ENCODE measurements at regions not wholly inside any gene's neighbourhood (a gene's known extent, or its start where the extent isn't known, plus 50 kb on each side); places are given as distances from the start of the nearest gene placed in this dataset.

DNA sequence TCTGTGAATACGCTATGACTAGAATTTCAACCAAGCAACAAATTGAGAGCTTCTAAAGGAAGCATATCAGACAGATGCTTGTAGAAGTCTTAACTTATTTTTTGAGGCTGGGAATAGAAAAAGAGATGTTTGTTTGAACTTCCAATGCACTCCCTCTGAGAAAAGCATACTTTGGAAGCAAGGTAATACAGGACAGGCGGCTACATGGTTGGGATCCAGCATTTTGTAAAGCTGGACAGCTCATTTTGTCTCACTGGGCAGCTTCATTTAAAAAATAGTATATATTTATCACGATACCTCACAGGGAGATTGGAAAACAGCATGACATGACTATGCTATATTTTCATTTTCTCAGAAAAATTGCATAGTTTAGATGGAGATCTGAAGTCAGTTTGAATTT is 821.3 kb upstream of the API5 start:
- Histone ChIP-seq H3K9me3 (replicated peaks; ENCODE audit: insufficient read depth, low read length) (no peaks in the 10 kb centered on the region), H3K9me2 (replicated peaks; ENCODE audit: insufficient read depth, low read length) (no peaks in the 10 kb centered on the region), H3F3A (ENCODE audit: insufficient read depth, low read length) (no peaks in the 10 kb centered on the region), H3K4me3 (ENCODE audit: low read length) (no peak overlapping the region), H3K4me2 (ENCODE audit: low read depth, low read length) (no peak overlapping the region), H3K27ac (ENCODE audit: low read length) (no peak overlapping the region), H4K20me1 (ENCODE audit: insufficient read depth, low read length) (no peaks in the 10 kb centered on the region), H3K4me1 (ENCODE audit: low read length) (no peaks in the 10 kb centered on the region), H3K9ac (ENCODE audit: low read length) (no peak overlapping the region), H3K27me3 (replicated peaks; ENCODE audit: insufficient read depth, low read length) (no peaks in the 10 kb centered on the region), H2AFZ (ENCODE audit: low read length) (no peak overlapping the region), H3K36me3 (replicated peaks; ENCODE audit: insufficient read depth, low read length) (no peaks in the 10 kb centered on the region), H3K79me2 (ENCODE audit: low read length) (no peaks in the 10 kb centered on the region)
- TF ChIP-seq, protein P1, sequence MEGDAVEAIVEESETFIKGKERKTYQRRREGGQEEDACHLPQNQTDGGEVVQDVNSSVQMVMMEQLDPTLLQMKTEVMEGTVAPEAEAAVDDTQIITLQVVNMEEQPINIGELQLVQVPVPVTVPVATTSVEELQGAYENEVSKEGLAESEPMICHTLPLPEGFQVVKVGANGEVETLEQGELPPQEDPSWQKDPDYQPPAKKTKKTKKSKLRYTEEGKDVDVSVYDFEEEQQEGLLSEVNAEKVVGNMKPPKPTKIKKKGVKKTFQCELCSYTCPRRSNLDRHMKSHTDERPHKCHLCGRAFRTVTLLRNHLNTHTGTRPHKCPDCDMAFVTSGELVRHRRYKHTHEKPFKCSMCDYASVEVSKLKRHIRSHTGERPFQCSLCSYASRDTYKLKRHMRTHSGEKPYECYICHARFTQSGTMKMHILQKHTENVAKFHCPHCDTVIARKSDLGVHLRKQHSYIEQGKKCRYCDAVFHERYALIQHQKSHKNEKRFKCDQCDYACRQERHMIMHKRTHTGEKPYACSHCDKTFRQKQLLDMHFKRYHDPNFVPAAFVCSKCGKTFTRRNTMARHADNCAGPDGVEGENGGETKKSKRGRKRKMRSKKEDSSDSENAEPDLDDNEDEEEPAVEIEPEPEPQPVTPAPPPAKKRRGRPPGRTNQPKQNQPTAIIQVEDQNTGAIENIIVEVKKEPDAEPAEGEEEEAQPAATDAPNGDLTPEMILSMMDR (IDR thresholded peaks at IDR 0.05; ENCODE audit: low read length), result no peak
- TF ChIP-seq EZH2 (optimal IDR thresholded peaks at IDR 0.05; ENCODE audit: low read depth, low read length) (no peak), EZH2phosphoT487 (IDR thresholded peaks at IDR 0.05; ENCODE audit: low read length) (no peak)
- no peak for DNase-seq

GRCh38 chr11:42494459-42494858 is 817.3 kb upstream of the API5 start:
- no peak for DNase-seq
- TF ChIP-seq EZH2 (optimal IDR thresholded peaks at IDR 0.05; ENCODE audit: low read depth, low read length) (no peak), EZH2phosphoT487 (IDR thresholded peaks at IDR 0.05; ENCODE audit: low read length) (no peak)
- TF ChIP-seq, protein P1 (IDR thresholded peaks at IDR 0.05; ENCODE audit: low read length), result no peak
- Histone ChIP-seq H3K9ac (ENCODE audit: low read length) (no peak overlapping the region), H3K9me2 (replicated peaks; ENCODE audit: insufficient read depth, low read length) (no peaks in the 10 kb centered on the region), H3K27me3 (replicated peaks; ENCODE audit: insufficient read depth, low read length) (no peaks in the 10 kb centered on the region), H3F3A (ENCODE audit: insufficient read depth, low read length) (no peaks in the 10 kb centered on the region), H4K20me1 (ENCODE audit: insufficient read depth, low read length) (no peaks in the 10 kb centered on the region), H3K4me3 (ENCODE audit: low read length) (no peak overlapping the region), H3K36me3 (replicated peaks; ENCODE audit: insufficient read depth, low read length) (no peaks in the 10 kb centered on the region), H3K4me1 (ENCODE audit: low read length) (no peaks in the 10 kb centered on the region), H3K9me3 (replicated peaks; ENCODE audit: insufficient read depth, low read length) (no peaks in the 10 kb centered on the region), H3K79me2 (ENCODE audit: low read length) (no peaks in the 10 kb centered on the region), H3K4me2 (ENCODE audit: low read depth, low read length) (no peak overlapping the region), H2AFZ (ENCODE audit: low read length) (no peak overlapping the region), H3K27ac (ENCODE audit: low read length) (no peak overlapping the region)

- H3K4me3 ChIP-seq (ENCODE audit: low read length), result no peak overlapping the region
- no peak for TF ChIP-seq EZH2phosphoT487 (IDR thresholded peaks at IDR 0.05; ENCODE audit: low read length)
- no peak for TF ChIP-seq EZH2 (optimal IDR thresholded peaks at IDR 0.05; ENCODE audit: low read depth, low read length)
- TF ChIP-seq, protein P1 (IDR thresholded peaks at IDR 0.05; ENCODE audit: low read length), result no peak
- no peak overlapping the region for H2AFZ ChIP-seq (ENCODE audit: low read length)
- no peaks in the 10 kb centered on the region for H4K20me1 ChIP-seq (ENCODE audit: insufficient read depth, low read length)
- no peak overlapping the region for H3K4me2 ChIP-seq (ENCODE audit: low read depth, low read length)
- no peaks in the 10 kb centered on the region for H3K79me2 ChIP-seq (ENCODE audit: low read length)
- H3K4me1 ChIP-seq (ENCODE audit: low read length), result no peaks in the 10 kb centered on the region
- DNase-seq, result no peak
- H3K9me3 ChIP-seq (replicated peaks; ENCODE audit: insufficient read depth, low read length), result no peaks in the 10 kb centered on the region
- H3K27me3 ChIP-seq (replicated peaks; ENCODE audit: insufficient read depth, low read length), result no peaks in the 10 kb centered on the region
- no peak overlapping the region for H3K27ac ChIP-seq (ENCODE audit: low read length)
- H3K9ac ChIP-seq (ENCODE audit: low read length), result no peak overlapping the region
- no peaks in the 10 kb centered on the region for H3K9me2 ChIP-seq (replicated peaks; ENCODE audit: insufficient read depth, low read length)
- H3K36me3 ChIP-seq (replicated peaks; ENCODE audit: insufficient read depth, low read length), result no peaks in the 10 kb centered on the region
- H3F3A ChIP-seq (ENCODE audit: insufficient read depth, low read length), result no peaks in the 10 kb centered on the region
Measured at GRCh38 chr11:42498971-42499370, 812.8 kb upstream of the API5 start.

Measured in MM.1S (cell line).